NAMALWA (cell line): ENCODE measurements at regions not wholly inside any gene's neighbourhood (a gene's known extent, or its start where the extent isn't known, plus 50 kb on each side); places are given as distances from the start of the nearest gene placed in this dataset.

ENCODE experiments used
- DNase-seq: peaks from one replicate; pipeline ENCODE4 v3.0.0-alpha.2; 2015; ENCODE audit warnings: low spot score

GRCh38 chr3:46090161-46090591, 62.9 kb upstream of the XCR1 start:
- DNase-seq, result no peak

GRCh38 chr3:46089237-46090011, 62.1 kb upstream of the XCR1 start:
- no peak for DNase-seq

- peak; percentile 24 for DNase-seq
These were observed 60.6 kb upstream of the XCR1 start for GRCh38 chr3:46087871-46088270.

- no peak for DNase-seq
These were observed 59.7 kb upstream of the XCR1 start for GRCh38 chr3:46086986-46087385.

- no peak for DNase-seq
These were observed 58.8 kb upstream of the XCR1 start for GRCh38 chr3:46086083-46086437.

GRCh38 chr3:46085421-46086082, 58.3 kb upstream of the XCR1 start:
- no peak for DNase-seq

- DNase-seq, result no peak
These were observed 56.7 kb upstream of the XCR1 start for GRCh38 chr3:46083956-46084355.

GRCh38 chr3:46082849-46083248, 55.6 kb upstream of the XCR1 start:
- no peak for DNase-seq

GRCh38 chr3:46082021-46082420, 54.7 kb upstream of the XCR1 start:
- DNase-seq, result no peak

- DNase-seq, result no peak
These were observed 53.7 kb upstream of the XCR1 start for GRCh38 chr3:46080969-46081345.

- DNase-seq, result no peak
These were observed 53.1 kb upstream of the XCR1 start for GRCh38 chr3:46080124-46080968.

- DNase-seq, result peak; percentile 87
These were observed 51.6 kb upstream of the XCR1 start for GRCh38 chr3:46078712-46079400.
